ENCODE measurements at regions not wholly inside any gene's neighbourhood (a gene's known extent, or its start where the extent isn't known, plus 50 kb on each side); places are given as distances from the start of the nearest gene placed in this dataset.

- peaks cover 5% of the 10 kb centered on the region for H3K27me3 ChIP-seq (ENCODE audit: insufficient read depth, low read length, poor library complexity)
- no peak for DNase-seq
- no peak overlapping the region for H3K27ac ChIP-seq (ENCODE audit: low read length)
- peaks cover 4% of the 10 kb centered on the region; the same call in 1 of the 2 replicates for H4K20me1 ChIP-seq (ENCODE audit: insufficient read depth, low read length)
- H3K79me2 ChIP-seq (ENCODE audit: insufficient read depth, low read length), result no peaks in the 10 kb centered on the region
- no peaks in the 10 kb centered on the region for H3K4me1 ChIP-seq (ENCODE audit: insufficient read depth, low read length)
- H3K9ac ChIP-seq (ENCODE audit: low read depth, low read length), result no peak overlapping the region
- no peak for TF ChIP-seq EZH2 (IDR thresholded peaks at IDR 0.05; ENCODE audit: borderline replicate concordance, low read depth, low read length, severe bottlenecking)
- TF ChIP-seq, protein P1, sequence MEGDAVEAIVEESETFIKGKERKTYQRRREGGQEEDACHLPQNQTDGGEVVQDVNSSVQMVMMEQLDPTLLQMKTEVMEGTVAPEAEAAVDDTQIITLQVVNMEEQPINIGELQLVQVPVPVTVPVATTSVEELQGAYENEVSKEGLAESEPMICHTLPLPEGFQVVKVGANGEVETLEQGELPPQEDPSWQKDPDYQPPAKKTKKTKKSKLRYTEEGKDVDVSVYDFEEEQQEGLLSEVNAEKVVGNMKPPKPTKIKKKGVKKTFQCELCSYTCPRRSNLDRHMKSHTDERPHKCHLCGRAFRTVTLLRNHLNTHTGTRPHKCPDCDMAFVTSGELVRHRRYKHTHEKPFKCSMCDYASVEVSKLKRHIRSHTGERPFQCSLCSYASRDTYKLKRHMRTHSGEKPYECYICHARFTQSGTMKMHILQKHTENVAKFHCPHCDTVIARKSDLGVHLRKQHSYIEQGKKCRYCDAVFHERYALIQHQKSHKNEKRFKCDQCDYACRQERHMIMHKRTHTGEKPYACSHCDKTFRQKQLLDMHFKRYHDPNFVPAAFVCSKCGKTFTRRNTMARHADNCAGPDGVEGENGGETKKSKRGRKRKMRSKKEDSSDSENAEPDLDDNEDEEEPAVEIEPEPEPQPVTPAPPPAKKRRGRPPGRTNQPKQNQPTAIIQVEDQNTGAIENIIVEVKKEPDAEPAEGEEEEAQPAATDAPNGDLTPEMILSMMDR (IDR thresholded peaks at IDR 0.05; ENCODE audit: borderline replicate concordance, extremely low read depth, low read length, poor library complexity, severe bottlenecking), result no peak
- no peaks in the 10 kb centered on the region for H3K9me3 ChIP-seq (ENCODE audit: insufficient read depth, low read length, severe bottlenecking)
- H3K4me3 ChIP-seq (ENCODE audit: low read depth in 1 of 2, low read length in 2 of 2), result no peak overlapping the region
- H3K36me3 ChIP-seq (ENCODE audit: insufficient read depth, low read length), result no peaks in the 10 kb centered on the region
- H2AFZ ChIP-seq (ENCODE audit: low read depth, low read length), result no peak overlapping the region
- H3K4me2 ChIP-seq (ENCODE audit: insufficient read depth, low read length), result no peak overlapping the region
- no peak for ATAC-seq (ENCODE audit: insufficient read depth, low read depth)
Observed at GRCh38 chr7:131655447-131655846, 99.0 kb upstream of the PODXL start.

DNA sequence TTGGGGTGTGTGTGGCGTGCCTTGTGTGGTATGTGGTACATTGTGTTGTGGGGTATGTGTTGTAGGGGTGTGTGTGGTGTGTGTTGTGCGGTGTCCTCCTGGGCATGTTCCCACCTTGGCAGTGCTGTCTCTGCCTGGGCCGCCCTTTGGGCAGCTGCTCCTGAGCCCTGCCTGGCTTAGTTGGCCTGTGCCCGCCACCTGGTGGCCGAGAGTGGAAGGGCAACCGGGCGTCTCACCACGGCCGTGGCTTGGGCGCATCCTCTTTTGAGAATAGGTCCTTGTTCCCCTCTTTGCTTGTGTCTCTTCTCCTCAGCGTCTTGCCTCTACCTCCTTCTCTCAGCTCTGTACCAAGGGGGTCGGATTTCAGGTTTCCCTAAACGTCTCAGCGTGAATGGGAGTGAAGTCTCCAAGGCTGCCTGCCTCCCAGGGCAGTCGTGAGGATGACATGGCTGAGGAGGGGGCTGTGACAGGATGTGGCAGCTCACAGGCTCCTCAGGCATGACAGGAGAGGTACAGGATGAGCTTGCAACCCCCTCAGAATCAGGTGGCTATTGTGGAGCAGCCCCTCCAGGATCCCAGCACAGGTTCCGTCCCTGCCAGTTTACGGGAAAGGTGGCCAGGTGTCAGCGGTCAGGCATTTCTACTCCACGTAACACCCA lies 98.4 kb upstream of the PODXL start:
- Histone ChIP-seq H3K79me2 (ENCODE audit: insufficient read depth, low read length) (no peaks in the 10 kb centered on the region), H3K9me3 (ENCODE audit: insufficient read depth, low read length, severe bottlenecking) (no peaks in the 10 kb centered on the region), H3K27ac (ENCODE audit: low read length) (no peak overlapping the region), H3K36me3 (ENCODE audit: insufficient read depth, low read length) (no peaks in the 10 kb centered on the region), H3K27me3 (ENCODE audit: insufficient read depth, low read length, poor library complexity) (peaks cover 5% of the 10 kb centered on the region), H3K4me2 (ENCODE audit: insufficient read depth, low read length) (no peak overlapping the region), H2AFZ (ENCODE audit: low read depth, low read length) (0 out of 2 replicates have a peak overlapping the region, but pooled peaks have one; percentile 18), H3K4me1 (ENCODE audit: insufficient read depth, low read length) (no peaks in the 10 kb centered on the region), H3K4me3 (ENCODE audit: low read depth in 1 of 2, low read length in 2 of 2) (no peak overlapping the region), H4K20me1 (ENCODE audit: insufficient read depth, low read length) (peaks cover 4% of the 10 kb centered on the region; the same call in 1 of the 2 replicates), H3K9ac (ENCODE audit: low read depth, low read length) (no peak overlapping the region)
- TF ChIP-seq, protein P1 (IDR thresholded peaks at IDR 0.05; ENCODE audit: borderline replicate concordance, extremely low read depth, low read length, poor library complexity, severe bottlenecking), result peak; percentile 97
- no peak for TF ChIP-seq EZH2 (IDR thresholded peaks at IDR 0.05; ENCODE audit: borderline replicate concordance, low read depth, low read length, severe bottlenecking)
- DNase-seq (peak; percentile 84), ATAC-seq (ENCODE audit: insufficient read depth, low read depth) (peak; percentile 99)

DNA sequence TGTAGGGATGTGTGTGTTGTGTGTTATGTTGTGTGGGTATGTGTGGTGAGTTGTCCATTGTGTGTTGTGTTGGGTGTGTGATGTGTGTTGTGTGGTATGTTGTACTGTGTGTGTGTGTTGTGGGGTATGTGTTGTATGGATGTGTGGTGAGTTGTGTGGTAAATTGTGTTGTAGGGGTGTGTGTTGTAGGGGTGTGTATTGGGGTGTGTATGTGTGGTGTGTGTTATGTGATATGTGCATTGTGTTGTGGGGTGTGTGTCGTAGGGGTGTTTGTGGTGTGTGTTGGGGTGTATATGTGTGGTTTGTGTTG lies 97.8 kb upstream of the PODXL start:
- DNase-seq, result no peak
- no peak overlapping the region for H3K9ac ChIP-seq (ENCODE audit: low read depth, low read length)
- H3K4me1 ChIP-seq (ENCODE audit: insufficient read depth, low read length), result no peaks in the 10 kb centered on the region
- ATAC-seq (ENCODE audit: insufficient read depth, low read depth), result no peak
- peaks cover 6% of the 10 kb centered on the region; the same call in 1 of the 2 replicates for H4K20me1 ChIP-seq (ENCODE audit: insufficient read depth, low read length)
- H3K27me3 ChIP-seq (ENCODE audit: insufficient read depth, low read length, poor library complexity), result peaks cover 7% of the 10 kb centered on the region
- no peaks in the 10 kb centered on the region for H3K79me2 ChIP-seq (ENCODE audit: insufficient read depth, low read length)
- H3K9me3 ChIP-seq (ENCODE audit: insufficient read depth, low read length, severe bottlenecking), result no peaks in the 10 kb centered on the region
- H3K36me3 ChIP-seq (ENCODE audit: insufficient read depth, low read length), result no peaks in the 10 kb centered on the region
- no peak overlapping the region for H2AFZ ChIP-seq (ENCODE audit: low read depth, low read length)
- no peak overlapping the region for H3K27ac ChIP-seq (ENCODE audit: low read length)
- H3K4me3 ChIP-seq (ENCODE audit: low read depth in 1 of 2, low read length in 2 of 2), result no peak overlapping the region
- no peak overlapping the region for H3K4me2 ChIP-seq (ENCODE audit: insufficient read depth, low read length)
- TF ChIP-seq, protein P1 (IDR thresholded peaks at IDR 0.05; ENCODE audit: borderline replicate concordance, extremely low read depth, low read length, poor library complexity, severe bottlenecking), result no peak
- no peak for TF ChIP-seq EZH2 (IDR thresholded peaks at IDR 0.05; ENCODE audit: borderline replicate concordance, low read depth, low read length, severe bottlenecking)
